ENCODE measurements at regions not wholly inside any gene's neighbourhood (a gene's known extent, or its start where the extent isn't known, plus 50 kb on each side); places are given as distances from the start of the nearest gene placed in this dataset.

GRCh38 chr9:87116492-87116891 lies 169.2 kb upstream of the GAS1 start:
- H3K18ac ChIP-seq (ENCODE audit: insufficient read length, low read depth, low read length): no peak overlapping the region
- H3K4ac ChIP-seq (ENCODE audit: low read depth, low read length): no peak overlapping the region
- H3K36me3 Mint-ChIP-seq (ENCODE audit: insufficient read depth in 1 of 3, low read depth in 3 of 3): no peaks in the 10 kb centered on the region; a peak in 1 of 7 replicates
- H3K27me3 Mint-ChIP-seq (ENCODE audit: low read depth): peaks cover 2% of the 10 kb centered on the region; the same call in 1 of the 2 replicates
- H2AFZ ChIP-seq (ENCODE audit: low read length): peak overlapping the region; percentile 29
- no peak overlapping the region for H2BK12ac ChIP-seq (ENCODE audit: insufficient read length, low read depth, low read length)
- H3K4me1 ChIP-seq (ENCODE audit: insufficient read depth, low read length): no peaks in the 10 kb centered on the region
- H2BK120ac ChIP-seq (ENCODE audit: low read depth, low read length, poor library complexity, severe bottlenecking): no peak overlapping the region
- H3K79me1 ChIP-seq (ENCODE audit: insufficient read depth, low read depth, low read length, poor library complexity, severe bottlenecking): no peaks in the 10 kb centered on the region
- no peak overlapping the region for H2BK5ac ChIP-seq (ENCODE audit: insufficient read length, low read length)
- H3K27me3 ChIP-seq (ENCODE audit: insufficient read depth, low read length): no peaks in the 10 kb centered on the region
- DNase-seq: no peak
- H2BK15ac ChIP-seq (ENCODE audit: low read depth, low read length): no peak overlapping the region
- H3K9me3 ChIP-seq (ENCODE audit: control insufficient read depth, low read depth, low read length): no peaks in the 10 kb centered on the region
- TF ChIP-seq CTCF (conservative IDR thresholded peaks at IDR 0.05): no peak
- H3K56ac ChIP-seq (ENCODE audit: insufficient read length, low read depth, low read length): no peak overlapping the region
- peak overlapping the region in 1 of 3 experiments; percentile 74; a peak in 1 of 7 replicates for H3K27ac Mint-ChIP-seq
- no peak overlapping the region for H4K5ac ChIP-seq (ENCODE audit: insufficient read length, low read depth, low read length)
- H3K23ac ChIP-seq (ENCODE audit: insufficient read length, low read depth, low read length): no peak overlapping the region
- no peak overlapping the region for H2AK5ac ChIP-seq (ENCODE audit: insufficient read length, low read length)
- H3K27ac ChIP-seq (ENCODE audit: insufficient read length, low read depth, low read length): no peak overlapping the region
- H2BK20ac ChIP-seq (ENCODE audit: low read depth, low read length, poor library complexity, severe bottlenecking): no peak overlapping the region
- H4K8ac ChIP-seq (replicated peaks; ENCODE audit: insufficient read length, low read depth, low read length): no peak overlapping the region
- H3K14ac ChIP-seq (ENCODE audit: insufficient read depth, low read length): no peak overlapping the region
- H3K9ac ChIP-seq (ENCODE audit: extremely low read depth, insufficient read length, low read length): no peak overlapping the region
- peaks cover 3% of the 10 kb centered on the region for H3K23me2 ChIP-seq (ENCODE audit: insufficient read length, low read depth, low read length, poor library complexity, severe bottlenecking)
- H4K20me1 ChIP-seq (ENCODE audit: control insufficient read depth, insufficient read depth, insufficient read length): no peaks in the 10 kb centered on the region
- H3K4me3 Mint-ChIP-seq: no peak overlapping the region
- H3K9me3 Mint-ChIP-seq: peaks cover 0 to 2% of the 10 kb centered on the region in 2 experiments; a peak in 4 of 5 replicates
- no CpG with 5 or more reads among the region's 3 CpGs for WGBS (ENCODE audit: extremely low coverage, insufficient read length, low lambda C conversion rate)
- H3K79me2 ChIP-seq (ENCODE audit: insufficient read depth, low read length): no peaks in the 10 kb centered on the region
- no peak overlapping the region for H3K4me2 ChIP-seq (ENCODE audit: insufficient read depth, insufficient read length, low read length)
- no peaks in the 10 kb centered on the region for H3K4me1 Mint-ChIP-seq
- no peak overlapping the region for H4K91ac ChIP-seq (ENCODE audit: insufficient read length, low read depth, low read length)
- no peak overlapping the region for H3T11ph ChIP-seq (ENCODE audit: low read length)
